Glomerular visceral epithelial cell (primary cell): ENCODE measurements at regions not wholly inside any gene's neighbourhood (a gene's known extent, or its start where the extent isn't known, plus 50 kb on each side); places are given as distances from the start of the nearest gene placed in this dataset.

ENCODE experiments used
- DNase-seq: peaks from one replicate; pipeline ENCODE4 v3.0.0-alpha.2; 2016; ENCODE audit errors: extremely low spot score

DNA sequence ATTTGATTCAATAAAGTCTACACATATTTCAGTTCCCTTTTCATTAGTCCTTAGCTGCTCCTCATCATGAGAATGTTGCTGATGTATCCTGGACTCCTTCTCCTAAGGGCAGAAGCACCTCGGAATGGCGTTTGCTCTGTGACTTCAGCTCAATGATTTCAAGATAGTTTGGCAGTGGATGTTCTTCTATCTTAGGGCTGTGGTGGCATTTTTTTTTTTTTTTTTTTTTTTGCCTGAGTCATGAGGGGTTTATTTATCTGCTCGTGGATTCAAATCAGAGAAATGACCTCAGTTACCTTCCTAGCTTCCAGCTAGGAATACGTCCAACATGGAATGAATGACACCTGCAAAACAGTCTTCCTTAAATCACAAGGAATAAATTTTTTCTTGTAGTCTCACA, 220.0 kb upstream of the ZBED5 start:
- no peak for DNase-seq

- no peak for DNase-seq
Observed at GRCh38 chr11:11076879-11077278, 219.0 kb upstream of the ZBED5 start.

- DNase-seq = no peak
Observed at GRCh38 chr11:11076276-11076675, 218.4 kb upstream of the ZBED5 start.

- DNase-seq = no peak
Observed at GRCh38 chr11:11075515-11076171, 217.8 kb upstream of the ZBED5 start.

DNA sequence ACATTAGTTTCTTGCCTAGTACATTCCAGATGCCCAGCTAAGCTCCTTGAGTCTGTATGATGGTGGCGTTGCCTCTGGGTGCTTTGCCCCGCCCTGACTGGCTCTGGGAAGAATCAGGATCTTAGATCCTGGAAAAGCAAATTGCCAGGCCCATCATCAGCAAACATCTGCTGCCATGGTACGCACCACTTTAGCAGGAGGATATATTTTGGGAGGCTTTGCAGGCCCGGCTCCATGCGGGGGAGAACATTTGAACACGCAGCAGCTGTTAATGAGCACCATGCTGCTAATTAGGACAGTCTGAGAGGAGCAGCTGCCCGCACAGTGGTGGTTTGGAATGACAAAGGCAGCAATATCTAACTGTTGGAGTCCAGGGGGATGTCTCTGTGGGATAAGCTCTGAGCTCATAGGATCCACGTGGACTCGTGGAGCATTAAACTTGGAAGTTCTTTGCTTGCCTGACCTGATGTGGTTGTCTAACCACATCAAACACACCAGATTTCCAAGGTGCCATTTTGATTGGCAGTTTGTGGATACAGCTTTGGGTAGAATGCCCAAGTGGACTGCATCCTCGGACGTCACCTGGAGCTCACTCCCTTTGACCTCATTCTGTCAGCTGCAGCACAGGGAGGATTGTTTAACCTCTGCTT, 217.0 kb upstream of the ZBED5 start:
- DNase-seq = no peak

DNA sequence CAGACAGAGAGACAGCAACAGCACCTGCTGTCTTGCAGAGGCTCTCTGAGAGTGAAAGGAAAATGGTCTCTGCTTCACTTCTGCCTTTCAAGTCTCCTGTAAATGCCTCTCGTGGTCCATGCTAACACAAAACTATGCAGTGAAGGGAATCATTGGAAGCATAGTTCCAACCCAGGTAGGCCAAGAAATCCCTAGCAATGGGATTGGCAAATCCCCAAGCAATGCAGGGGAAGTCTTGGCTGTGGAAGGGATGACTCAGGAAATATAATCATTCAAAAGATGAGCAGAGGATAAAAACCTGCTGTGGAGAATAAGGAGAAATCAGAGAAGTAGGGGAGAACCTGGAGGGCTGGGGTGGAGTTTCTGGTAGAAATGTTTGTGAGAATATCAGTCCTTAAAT, 216.1 kb upstream of the ZBED5 start:
- DNase-seq = no peak

GRCh38 chr11:11072067-11072466, 214.2 kb upstream of the ZBED5 start:
- no peak for DNase-seq

DNA sequence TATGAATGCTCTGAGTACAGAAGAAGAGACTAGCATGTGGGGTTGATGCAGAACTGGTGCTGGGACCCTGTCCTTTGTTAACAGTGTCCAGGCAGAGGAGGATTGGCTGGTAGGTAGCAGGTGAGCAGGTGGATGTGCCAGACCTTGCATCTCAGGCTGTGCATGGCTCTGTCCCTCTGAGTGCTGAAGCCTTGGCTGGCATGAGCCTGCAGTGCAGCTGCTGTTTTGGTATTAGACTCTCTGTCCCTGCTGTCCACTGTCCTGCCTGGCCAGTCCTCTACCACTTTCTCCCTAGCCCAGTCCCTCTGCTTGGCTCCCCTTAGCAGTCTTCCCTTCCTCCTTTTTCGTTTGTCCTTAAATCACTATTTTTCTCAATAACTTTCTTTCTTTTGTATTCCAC, 213.6 kb upstream of the ZBED5 start:
- DNase-seq = no peak

DNA sequence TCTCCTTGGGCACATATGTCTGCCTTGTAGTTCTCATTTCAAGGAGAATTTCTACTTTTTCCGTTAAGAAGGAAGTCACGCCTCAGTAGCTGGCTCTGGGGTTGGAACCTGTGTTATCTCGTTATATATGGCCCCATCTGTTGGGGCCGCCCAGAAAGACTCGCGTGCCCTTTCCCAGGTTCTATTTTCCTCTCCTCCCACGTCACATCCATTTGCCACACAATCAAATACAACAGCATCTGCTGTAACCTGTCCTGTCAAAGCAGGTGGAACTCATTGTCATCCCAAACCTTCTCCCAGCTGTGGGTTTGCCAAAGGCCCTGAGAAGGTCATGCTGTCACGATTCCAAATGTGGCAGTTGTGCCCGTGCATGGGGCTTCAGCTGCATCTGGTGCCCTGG, 213.1 kb upstream of the ZBED5 start:
- no peak for DNase-seq

DNA sequence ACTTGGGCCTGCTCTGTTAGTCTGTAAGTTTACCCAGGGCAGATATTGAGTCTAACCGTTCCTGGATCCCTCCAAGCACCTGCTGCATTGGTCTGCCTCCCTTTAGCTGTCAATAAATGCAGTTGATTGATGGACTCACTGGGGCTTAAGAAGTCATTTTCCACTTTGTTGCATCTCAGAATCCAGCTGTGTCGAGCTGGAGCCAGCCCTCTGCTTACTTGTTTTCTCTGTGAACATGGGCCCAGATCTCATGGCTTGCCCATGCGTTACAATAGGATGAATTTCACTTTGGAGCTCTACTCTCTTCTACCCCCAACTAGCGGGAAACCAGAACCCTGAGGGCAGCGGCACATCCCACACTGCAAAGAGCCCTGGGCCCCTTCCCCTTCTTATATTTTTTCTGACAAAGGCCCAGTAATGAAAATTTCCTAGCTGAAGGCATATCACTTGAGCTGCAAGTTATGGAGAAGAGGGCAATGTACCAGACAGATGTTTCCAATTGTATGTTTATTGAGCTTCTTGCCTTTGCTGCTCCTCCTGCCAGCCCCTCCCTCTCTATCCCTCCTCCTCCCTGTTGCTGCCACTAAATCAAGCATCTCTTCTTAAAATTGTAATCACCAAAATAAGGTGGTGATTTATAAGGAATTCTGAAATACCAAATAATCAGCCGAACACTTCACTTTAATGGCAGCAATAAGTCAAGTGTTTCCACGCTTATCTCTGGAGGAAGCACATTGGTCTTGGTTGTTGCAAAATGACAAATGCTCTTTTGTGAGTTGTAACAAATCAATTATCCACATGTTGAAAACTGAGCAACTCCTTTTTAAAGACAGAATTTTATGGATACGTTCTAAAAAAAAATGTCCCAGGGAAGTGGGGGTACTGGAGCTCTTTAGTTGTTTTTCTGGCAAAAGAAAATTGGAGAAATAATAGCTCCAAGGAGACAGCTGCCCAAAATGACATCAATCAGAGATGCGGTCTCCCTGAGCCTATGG, 212.3 kb upstream of the ZBED5 start:
- no peak for DNase-seq

DNA sequence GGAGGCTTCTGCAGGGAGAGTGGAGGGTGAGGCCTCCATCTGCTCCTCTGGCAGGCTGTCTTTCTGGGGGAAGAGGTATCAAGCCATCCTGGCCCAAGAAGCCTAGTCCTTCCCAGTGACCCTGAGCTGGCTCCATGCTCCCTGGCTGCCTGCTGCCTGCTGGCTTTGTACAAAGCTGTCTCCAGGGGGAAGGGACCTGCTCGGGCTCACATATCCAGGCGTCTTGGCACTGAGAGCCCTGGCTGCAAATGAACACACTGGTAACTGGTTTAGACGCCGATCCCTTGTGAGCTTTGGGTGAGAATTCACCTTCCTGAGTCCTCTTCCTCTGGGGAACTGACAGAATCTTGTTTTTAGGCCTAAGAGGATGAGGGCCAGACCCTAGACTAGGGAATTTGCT, 210.3 kb upstream of the ZBED5 start:
- DNase-seq = no peak

- DNase-seq = no peak
Observed at GRCh38 chr11:11065396-11065795, 207.5 kb upstream of the ZBED5 start.

GRCh38 chr11:11057472-11057854, 199.6 kb upstream of the ZBED5 start:
- DNase-seq = no peak

- no peak for DNase-seq
Observed at GRCh38 chr11:11056749-11057471, 199.1 kb upstream of the ZBED5 start.

GRCh38 chr11:11056316-11056715, 198.5 kb upstream of the ZBED5 start:
- no peak for DNase-seq

DNA sequence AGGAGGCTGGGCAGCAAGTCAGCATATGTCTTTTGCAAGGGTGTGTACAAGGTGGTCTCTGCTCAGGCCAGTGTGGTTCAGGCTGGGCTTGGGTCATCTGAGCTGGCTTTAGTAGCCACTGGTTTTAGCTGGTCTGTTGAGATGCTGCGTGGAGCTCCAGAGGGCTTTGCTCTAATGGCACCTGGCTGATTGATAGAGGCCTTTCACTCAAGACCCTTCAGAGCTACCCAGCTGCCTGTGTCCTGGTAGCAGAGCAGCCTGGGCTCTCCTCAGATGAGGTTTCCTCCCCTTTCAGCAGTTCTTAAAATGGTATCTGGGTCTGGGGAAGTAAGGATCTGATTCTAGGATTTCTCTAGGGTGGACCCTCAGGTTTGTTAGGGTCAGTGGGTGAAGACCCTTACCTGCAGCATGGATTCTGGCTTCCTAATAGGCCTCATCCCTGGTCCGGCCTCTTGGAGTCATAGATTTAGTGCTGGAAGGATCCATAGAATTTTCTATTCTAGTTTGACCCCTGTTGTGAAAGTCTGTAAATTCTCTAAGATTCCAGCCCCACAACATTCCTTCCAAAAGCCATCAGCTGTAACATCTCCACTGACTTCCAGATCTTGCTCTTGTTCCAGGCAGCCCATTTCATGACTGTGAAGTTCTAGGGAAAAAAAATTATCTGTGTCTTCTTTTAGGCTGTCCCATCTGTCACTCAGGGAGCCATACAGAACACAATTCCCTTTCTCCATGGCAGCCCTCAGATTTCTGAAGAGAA, 190.2 kb upstream of the ZBED5 start:
- no peak for DNase-seq

DNA sequence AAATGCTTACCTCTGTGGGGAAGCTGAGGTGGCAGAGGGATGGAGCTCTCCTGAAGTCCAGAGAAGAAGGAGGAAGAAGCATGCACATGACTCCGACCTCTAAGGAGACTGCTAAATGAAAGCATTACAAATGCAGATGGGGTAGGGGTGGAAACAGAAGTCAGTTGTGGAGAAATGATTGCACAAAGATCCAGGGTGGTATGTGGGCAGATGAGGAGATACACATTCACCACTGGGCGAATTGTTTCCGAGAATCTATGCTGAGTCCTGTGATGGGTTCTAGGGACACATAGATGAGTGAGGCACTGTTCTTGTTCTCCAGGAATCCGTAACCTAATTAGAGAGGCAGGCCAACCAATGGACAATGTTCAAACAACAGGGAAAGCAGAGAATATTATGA, 188.9 kb upstream of the ZBED5 start:
- DNase-seq = no peak

DNA sequence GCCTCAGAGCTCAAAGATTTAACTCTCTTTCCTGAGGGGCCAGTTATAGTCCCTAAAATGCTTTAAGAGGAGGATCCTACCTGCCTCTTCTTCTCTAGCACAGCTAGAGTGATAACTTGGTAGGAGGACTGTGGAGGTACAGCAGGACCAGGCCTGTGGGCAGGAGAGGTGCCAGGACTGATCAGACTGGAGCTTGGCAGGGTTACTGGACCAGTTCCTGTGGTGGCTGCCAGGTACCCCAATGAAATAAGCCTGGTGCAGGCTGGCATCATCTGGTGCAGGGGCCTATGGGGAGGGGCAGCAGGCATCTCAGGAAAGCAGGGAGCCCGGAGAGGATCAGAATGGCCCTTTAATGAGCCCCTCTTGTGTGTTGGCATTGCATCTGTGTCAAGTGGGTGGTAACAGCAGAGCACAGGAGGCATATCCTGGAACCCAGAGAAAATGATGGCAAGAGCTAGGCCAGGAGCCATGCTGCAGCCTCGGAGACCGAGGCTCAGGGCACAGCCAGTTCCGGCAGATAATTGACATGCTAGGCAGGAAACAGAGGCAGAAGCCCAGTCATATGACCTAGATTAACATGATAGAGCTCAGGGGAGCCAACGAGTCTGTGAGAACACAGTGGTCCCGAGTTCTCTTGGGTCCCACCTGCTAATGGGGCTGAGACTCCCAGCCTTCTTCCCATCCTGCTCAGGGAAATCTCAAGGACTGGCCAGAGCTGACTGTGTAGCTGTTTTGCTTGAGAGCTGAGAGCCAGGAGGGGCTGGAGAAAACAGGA, 187.5 kb upstream of the ZBED5 start:
- no peak for DNase-seq

DNA sequence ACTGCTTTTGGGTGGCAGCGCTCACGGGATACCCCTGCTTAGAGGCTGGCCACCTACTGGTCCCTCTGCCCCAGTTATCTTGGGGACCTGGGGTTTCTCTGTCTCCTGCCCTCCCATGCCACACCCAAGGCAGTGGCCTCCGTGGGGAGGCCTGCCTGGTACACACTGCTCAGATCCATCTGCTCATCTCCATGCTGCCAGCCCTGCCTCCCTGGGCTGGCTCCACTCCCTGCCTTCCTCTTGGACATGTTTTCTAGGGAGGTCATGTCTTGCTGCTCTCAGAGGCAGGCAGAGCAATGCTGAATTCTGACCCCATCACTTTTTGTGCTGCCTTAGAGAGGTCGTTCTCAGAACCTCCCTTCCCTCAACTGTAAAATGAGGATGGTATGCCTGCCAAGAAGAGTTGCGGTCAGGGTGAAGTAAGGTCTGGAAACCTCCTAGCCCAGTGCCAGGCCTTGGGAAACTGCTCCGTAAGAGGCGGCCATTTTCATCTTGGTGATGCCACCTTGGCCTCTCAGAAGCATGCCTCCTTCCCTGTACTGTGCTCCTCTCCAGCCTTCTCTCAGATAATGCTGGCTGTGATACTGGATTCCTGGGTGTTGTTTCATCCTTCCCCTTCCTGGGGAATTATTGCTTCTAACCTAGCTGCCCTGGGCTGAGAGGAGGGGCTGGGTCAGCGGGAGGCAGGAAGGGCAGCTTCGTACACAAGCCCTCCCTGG, 186.4 kb upstream of the ZBED5 start:
- DNase-seq = no peak

GRCh38 chr11:11043721-11044120, 185.9 kb upstream of the ZBED5 start:
- no peak for DNase-seq
